ENCODE measurements at regions not wholly inside any gene's neighbourhood (a gene's known extent, or its start where the extent isn't known, plus 50 kb on each side); places are given as distances from the start of the nearest gene placed in this dataset.

DNA sequence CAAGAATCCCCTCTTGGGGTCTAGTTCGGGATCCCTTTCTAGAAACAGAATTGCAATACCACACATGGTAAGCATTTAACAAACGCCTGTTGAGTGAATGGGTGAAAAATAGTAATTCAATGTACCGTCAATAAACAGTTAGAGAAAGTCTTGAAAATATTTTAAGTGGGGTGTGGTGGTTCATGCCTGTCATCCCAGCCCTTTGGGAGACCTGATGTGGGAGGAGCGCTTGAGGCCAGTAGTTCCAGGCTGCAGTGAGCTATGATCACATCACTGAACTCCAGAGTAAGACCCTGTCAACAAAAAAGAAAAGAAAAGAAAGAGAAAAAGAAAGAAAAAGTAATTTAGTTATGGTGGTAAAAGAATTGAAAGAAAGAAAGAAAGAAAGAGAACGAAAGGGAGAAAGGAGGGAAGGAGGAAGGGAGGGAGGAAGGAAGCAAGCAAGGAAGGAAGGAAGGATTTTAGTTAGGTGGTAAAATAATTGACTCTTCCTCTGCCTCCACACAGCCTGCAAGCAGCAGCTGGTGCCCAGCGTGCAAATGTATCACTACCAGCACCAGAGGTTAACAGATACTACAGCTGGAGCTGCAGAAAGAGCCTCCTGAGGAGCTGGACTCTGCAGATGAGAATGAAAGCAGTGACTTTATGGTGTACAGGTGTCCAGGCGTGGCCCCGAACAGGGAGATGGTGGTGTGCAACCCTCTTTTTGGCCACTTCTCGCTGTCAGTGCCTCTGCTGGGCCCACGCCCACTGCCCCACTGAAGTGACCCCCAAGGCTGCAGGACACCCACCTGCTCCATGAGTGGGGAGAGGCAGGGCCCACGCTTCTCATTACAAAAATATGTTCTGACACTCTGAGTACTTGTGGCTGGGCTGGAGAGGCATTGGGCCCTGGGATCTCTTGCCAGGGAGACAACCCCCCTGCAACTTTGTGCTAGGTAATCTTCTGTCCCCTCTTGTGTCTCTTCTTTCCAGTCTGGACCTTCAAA, 135.4 kb downstream of the BAMBI start:
- TF ChIP-seq SUZ12 (IDR thresholded peaks at IDR 0.05; ENCODE audit: extremely low read depth, insufficient read depth, insufficient read length) (no peak), ZNF274 (IDR thresholded peaks at IDR 0.05; ENCODE audit: low read depth, low read length) (no peak)
